ENCODE measurements at regions not wholly inside any gene's neighbourhood (a gene's known extent, or its start where the extent isn't known, plus 50 kb on each side); places are given as distances from the start of the nearest gene placed in this dataset.

GRCh38 chr4:66059136-66059535, 388.8 kb upstream of the EPHA5 start:
- TF ChIP-seq CTCF (conservative IDR thresholded peaks at IDR 0.05; ENCODE audit: low read depth, low read length), result no peak
- no peak for TF ChIP-seq EZH2 (IDR thresholded peaks at IDR 0.05; ENCODE audit: borderline replicate concordance, low read depth, low read length, poor library complexity, severe bottlenecking)
